ENCODE measurements at regions not wholly inside any gene's neighbourhood (a gene's known extent, or its start where the extent isn't known, plus 50 kb on each side); places are given as distances from the start of the nearest gene placed in this dataset.

DNA sequence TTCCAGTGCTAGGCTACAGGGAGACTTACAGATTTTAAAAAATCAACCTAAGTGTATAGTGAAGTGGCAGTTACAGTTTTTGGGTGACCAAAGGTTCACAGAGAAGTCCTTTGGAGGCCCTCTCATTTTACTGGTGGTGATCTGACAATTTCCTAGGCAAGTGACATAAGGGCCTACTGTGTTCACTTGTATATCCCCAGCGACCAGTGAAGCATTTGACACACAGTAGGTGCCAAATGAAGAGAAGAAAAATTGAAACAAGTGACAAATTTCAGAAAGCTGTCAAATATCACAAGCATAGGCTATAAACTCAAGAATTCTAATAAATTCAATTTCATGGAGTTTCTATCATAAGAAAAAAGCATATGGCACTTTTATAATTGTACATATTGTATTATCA is 89.5 kb downstream of the RPL22L1 start:
- CTCF ChIA-PET = no interaction called here
- DNase-seq (ENCODE audit: low read depth, low spot score) (no peak), ATAC-seq (no peak)
- POLR2A ChIA-PET = no interaction called here
- Histone ChIP-seq H3K36me3 (ENCODE audit: control insufficient read depth, insufficient read depth, low read length) (no peaks in the 10 kb centered on the region), H3K4me1 (ENCODE audit: control insufficient read depth, insufficient read depth, low read length) (no peaks in the 10 kb centered on the region), H3K4me3 (ENCODE audit: low read depth in 2 of 2, low read length in 2 of 2) (no peak overlapping the region), H3K27me3 (ENCODE audit: control insufficient read depth, insufficient read depth, low read length) (no peaks in the 10 kb centered on the region), H3K27ac (ENCODE audit: low read length) (no peak overlapping the region), H3K9me3 (ENCODE audit: control insufficient read depth, insufficient read depth, low read depth, low read length) (no peaks in the 10 kb centered on the region; the same call in 1 of the 2 replicates)
- in situ Hi-C loops (cut with HindIII; ENCODE audit: low pct_unique_long_range_greater_than_20kb, low sequenced_read_pairs) = no loop called here
- intact Hi-C loops (cut with micrococcal nuclease; ENCODE audit: unreplicated experiment) = no loop called here
- TF ChIP-seq, protein P1, sequence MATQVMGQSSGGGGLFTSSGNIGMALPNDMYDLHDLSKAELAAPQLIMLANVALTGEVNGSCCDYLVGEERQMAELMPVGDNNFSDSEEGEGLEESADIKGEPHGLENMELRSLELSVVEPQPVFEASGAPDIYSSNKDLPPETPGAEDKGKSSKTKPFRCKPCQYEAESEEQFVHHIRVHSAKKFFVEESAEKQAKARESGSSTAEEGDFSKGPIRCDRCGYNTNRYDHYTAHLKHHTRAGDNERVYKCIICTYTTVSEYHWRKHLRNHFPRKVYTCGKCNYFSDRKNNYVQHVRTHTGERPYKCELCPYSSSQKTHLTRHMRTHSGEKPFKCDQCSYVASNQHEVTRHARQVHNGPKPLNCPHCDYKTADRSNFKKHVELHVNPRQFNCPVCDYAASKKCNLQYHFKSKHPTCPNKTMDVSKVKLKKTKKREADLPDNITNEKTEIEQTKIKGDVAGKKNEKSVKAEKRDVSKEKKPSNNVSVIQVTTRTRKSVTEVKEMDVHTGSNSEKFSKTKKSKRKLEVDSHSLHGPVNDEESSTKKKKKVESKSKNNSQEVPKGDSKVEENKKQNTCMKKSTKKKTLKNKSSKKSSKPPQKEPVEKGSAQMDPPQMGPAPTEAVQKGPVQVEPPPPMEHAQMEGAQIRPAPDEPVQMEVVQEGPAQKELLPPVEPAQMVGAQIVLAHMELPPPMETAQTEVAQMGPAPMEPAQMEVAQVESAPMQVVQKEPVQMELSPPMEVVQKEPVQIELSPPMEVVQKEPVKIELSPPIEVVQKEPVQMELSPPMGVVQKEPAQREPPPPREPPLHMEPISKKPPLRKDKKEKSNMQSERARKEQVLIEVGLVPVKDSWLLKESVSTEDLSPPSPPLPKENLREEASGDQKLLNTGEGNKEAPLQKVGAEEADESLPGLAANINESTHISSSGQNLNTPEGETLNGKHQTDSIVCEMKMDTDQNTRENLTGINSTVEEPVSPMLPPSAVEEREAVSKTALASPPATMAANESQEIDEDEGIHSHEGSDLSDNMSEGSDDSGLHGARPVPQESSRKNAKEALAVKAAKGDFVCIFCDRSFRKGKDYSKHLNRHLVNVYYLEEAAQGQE (IDR thresholded peaks at IDR 0.05; ENCODE audit: insufficient read depth in 1 of 2, low read depth in 2 of 2, low read length in 1 of 2) = no peak
- TF ChIP-seq TCF7L2 (IDR thresholded peaks at IDR 0.05; ENCODE audit: low read depth, low read length) (no peak), SIN3A (IDR thresholded peaks at IDR 0.05; ENCODE audit: borderline replicate concordance, insufficient read depth, low read depth, low read length) (no peak), CTCF (IDR thresholded peaks at IDR 0.05) (no peak), POLR2AphosphoS5 (IDR thresholded peaks at IDR 0.05; ENCODE audit: low read depth, low read length) (no peak)
- BruUV-seq (replicated peaks) = no TSS peak

- H3K4me3 ChIP-seq (ENCODE audit: low read depth in 2 of 2, low read length in 2 of 2) = no peak overlapping the region
- in situ Hi-C loops (cut with HindIII; ENCODE audit: low pct_unique_long_range_greater_than_20kb, low sequenced_read_pairs) = no loop called here
- H3K27ac ChIP-seq (ENCODE audit: low read length) = no peak overlapping the region
- ATAC-seq = no peak
- ChIA-PET CTCF (no interaction called here), POLR2A (no interaction called here)
- no peaks in the 10 kb centered on the region for H3K36me3 ChIP-seq (ENCODE audit: control insufficient read depth, insufficient read depth, low read length)
- H3K27me3 ChIP-seq (ENCODE audit: control insufficient read depth, insufficient read depth, low read length) = no peaks in the 10 kb centered on the region
- intact Hi-C loops (cut with micrococcal nuclease; ENCODE audit: unreplicated experiment) = no loop called here
- no peak for TF ChIP-seq POLR2AphosphoS5 (IDR thresholded peaks at IDR 0.05; ENCODE audit: low read depth, low read length)
- no peak for TF ChIP-seq SIN3A (IDR thresholded peaks at IDR 0.05; ENCODE audit: borderline replicate concordance, insufficient read depth, low read depth, low read length)
- TF ChIP-seq TCF7L2 (IDR thresholded peaks at IDR 0.05; ENCODE audit: low read depth, low read length) = no peak
- no peak for TF ChIP-seq CTCF (IDR thresholded peaks at IDR 0.05)
- TF ChIP-seq, protein P1 (IDR thresholded peaks at IDR 0.05; ENCODE audit: insufficient read depth in 1 of 2, low read depth in 2 of 2, low read length in 1 of 2) = no peak
- BruUV-seq (replicated peaks) = no TSS peak
- no peaks in the 10 kb centered on the region for H3K4me1 ChIP-seq (ENCODE audit: control insufficient read depth, insufficient read depth, low read length)
- DNase-seq (ENCODE audit: low read depth, low spot score) = no peak
- no peaks in the 10 kb centered on the region; the same call in 1 of the 2 replicates for H3K9me3 ChIP-seq (ENCODE audit: control insufficient read depth, insufficient read depth, low read depth, low read length)
Observed at GRCh38 chr3:170778240-170779217, 91.5 kb downstream of the RPL22L1 start.

Data from Panc1 (cell line).